ENCODE measurements at regions not wholly inside any gene's neighbourhood (a gene's known extent, or its start where the extent isn't known, plus 50 kb on each side); places are given as distances from the start of the nearest gene placed in this dataset.
"Not testable (repeated sequence)": the region's sequence is repeated elsewhere in the genome, so short reads cannot be mapped to it uniquely, and the experiment has no call there.

GRCh38 chr6:95888711-95889110 is 127.1 kb upstream of the FUT9 start:
- TF ChIP-seq CTCF, POLR2A, EP300 (IDR thresholded peaks at IDR 0.05): not testable (repeated sequence)

All from stomach (tissue), 4 donors.